ENCODE measurements at regions not wholly inside any gene's neighbourhood (a gene's known extent, or its start where the extent isn't known, plus 50 kb on each side); places are given as distances from the start of the nearest gene placed in this dataset.
A peak's percentile ranks its signal among the peaks of the same experiment; 100 is the strongest.

DNA sequence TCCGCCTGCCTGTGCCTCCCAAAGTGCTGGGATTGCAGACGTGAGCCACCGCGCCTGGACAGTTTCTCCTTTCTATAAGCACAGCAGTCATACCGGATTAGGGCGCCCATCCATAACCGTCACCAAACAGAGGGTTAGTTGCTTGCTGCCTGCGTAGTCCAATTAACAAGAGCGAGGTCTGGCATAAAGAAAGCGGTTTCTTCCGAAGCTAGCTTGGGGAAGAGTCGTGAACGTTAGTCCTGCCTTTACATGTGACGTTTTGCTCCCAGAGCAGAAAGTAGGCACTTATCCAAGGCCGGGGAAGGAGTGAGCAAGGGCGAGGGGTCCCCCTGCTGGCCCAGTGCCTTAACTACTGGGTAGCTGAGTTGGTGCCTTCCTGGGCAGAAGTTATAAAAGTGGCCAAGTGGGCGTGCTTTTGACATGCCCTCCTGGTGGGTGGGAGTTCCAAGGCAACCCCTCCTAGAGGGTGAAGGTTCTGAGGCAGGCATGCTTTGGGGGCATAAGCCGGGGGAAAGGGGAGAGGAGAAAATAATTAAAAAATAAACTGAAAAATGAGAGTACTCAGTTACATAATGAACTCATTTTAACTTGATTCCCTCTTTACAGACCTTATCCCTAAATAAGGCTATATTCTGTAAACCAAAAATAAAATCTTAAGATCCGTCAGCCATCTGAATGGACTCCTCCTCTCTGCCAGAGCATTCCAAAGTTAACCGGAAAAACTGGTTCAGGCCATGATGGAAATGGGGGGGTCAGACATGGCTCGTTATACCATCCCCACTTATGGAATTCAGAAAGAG is 88.0 kb downstream of the FAM217A start:
- Mint-ChIP-seq H3K4me1 (peaks cover 22% of the 10 kb centered on the region), H3K36me3 (ENCODE audit: low read depth) (no peaks in the 10 kb centered on the region), H3K4me3 (no peak overlapping the region), H3K27me3 (no peaks in the 10 kb centered on the region), H3K27ac (no peak overlapping the region), H3K9me3 (no peaks in the 10 kb centered on the region)
- ATAC-seq (replicated peaks) = peak; percentile 92

DNA sequence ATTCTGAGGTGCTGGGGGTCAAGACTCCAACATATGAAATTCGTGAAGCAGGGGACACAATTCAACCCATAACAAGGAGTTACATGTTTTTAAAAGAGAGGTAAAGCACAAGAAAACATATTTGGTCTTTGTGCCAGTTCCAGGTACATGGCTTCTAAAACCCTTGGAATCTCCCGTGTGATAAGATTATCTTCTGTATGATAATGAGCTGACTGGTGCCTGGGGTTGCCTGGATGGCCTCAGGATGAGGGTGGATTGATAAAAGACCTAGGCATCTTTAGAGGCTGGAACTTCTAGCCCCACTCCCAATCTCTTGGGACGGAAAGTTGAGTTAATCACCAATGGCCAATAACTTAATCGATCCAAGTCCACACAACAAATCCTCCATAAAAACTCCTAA is 87.0 kb downstream of the FAM217A start:
- Mint-ChIP-seq H3K36me3 (ENCODE audit: low read depth) (no peaks in the 10 kb centered on the region), H3K9me3 (no peaks in the 10 kb centered on the region), H3K27me3 (no peaks in the 10 kb centered on the region), H3K4me1 (peaks cover 20% of the 10 kb centered on the region), H3K4me3 (no peak overlapping the region), H3K27ac (no peak overlapping the region)
- ATAC-seq (replicated peaks) = no peak

DNA sequence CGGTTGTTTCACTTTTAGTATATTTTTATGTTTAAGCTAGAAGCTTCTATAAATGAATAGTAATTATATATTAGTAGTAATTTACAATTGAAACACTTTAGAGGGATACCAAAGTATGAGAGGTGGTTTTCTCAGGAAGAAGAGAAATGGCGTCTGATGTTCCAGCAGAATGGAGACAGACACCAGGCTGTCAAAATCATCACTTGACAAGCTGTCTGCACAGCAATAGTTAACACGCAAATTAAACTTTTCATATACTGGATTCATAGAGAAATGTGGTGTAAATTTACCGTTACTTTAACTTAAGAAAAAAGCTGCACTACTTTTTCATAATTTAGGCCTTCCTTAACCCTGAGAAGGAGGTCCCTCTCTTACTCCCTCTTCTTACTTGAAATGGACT is 82.6 kb downstream of the FAM217A start:
- ATAC-seq (replicated peaks) = no peak
- Mint-ChIP-seq H3K27ac (no peak overlapping the region), H3K36me3 (ENCODE audit: low read depth) (no peaks in the 10 kb centered on the region), H3K27me3 (no peaks in the 10 kb centered on the region), H3K4me1 (peaks cover 16% of the 10 kb centered on the region), H3K4me3 (no peak overlapping the region), H3K9me3 (no peaks in the 10 kb centered on the region)

DNA sequence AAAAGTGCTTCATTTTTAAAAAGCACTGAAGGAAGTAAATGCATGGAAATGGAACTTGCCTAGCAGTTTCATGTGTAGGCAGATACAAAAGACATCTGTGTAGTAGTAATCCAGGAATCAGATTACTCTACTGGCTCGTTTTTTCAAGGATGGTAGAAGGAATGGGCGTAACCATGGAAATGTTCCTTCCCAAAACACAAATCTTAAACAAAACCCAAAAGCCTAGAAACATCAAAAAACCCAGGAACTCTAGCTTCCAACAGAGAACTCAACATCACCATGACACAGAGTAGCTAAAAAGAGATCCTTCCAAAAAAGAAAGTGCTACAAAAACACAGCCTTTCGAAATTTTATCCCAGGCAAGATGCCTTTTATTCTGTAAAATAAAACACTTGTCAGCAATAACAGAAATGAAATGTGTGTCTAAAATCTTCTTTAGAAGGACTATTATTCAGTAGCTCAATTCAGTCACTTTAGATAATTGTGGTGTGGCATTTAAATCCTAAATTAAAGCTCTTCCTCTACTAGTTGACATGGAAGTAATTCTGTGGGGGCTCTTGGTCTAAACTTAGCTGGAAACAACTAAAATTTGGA is 81.7 kb downstream of the FAM217A start:
- no peaks in the 10 kb centered on the region for H3K9me3 Mint-ChIP-seq
- H3K27ac Mint-ChIP-seq = peak overlapping the region; percentile 66
- peaks cover 16% of the 10 kb centered on the region for H3K4me1 Mint-ChIP-seq
- ATAC-seq (replicated peaks) = no peak
- no peak overlapping the region for H3K4me3 Mint-ChIP-seq
- H3K27me3 Mint-ChIP-seq = no peaks in the 10 kb centered on the region
- H3K36me3 Mint-ChIP-seq (ENCODE audit: low read depth) = no peaks in the 10 kb centered on the region

DNA sequence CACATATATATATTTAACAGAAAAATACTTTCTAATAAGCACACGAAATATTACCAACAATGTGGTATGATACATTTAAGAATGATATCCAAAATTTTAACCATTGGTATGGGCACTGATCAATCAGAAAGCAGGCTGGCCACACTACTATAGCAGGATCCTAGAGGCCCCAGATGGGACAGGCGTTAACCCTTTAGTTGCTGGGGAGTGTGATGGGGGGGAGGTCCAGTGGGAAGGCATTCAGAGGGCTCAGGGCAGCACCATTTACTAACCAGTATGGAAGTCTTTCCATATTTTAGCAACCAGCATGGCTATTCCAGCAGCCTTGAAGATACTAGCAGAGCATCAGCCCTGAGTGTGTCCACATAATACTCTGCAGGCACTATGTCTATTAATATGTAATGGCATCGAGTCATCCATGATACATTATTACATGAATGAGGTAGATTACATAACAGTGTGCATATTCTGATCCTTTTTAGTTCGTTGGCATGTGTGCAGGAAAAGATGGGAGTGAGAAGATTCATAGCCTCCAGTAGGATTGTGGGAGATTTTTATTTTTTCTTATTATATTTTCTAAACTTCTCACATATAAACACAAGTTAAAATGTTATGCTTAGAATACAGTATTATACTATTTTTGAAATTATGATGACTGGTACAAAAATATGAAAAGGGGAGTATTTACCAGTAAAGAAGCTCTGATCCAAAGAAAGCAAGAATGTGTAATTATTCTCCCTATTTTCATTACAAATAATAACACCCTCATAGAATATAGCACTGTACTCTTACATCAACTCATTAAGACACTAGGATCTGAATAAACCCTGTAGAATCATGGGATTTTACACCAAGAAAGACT is 78.9 kb downstream of the FAM217A start:
- Mint-ChIP-seq H3K4me1 (peaks cover 22% of the 10 kb centered on the region), H3K27me3 (no peaks in the 10 kb centered on the region), H3K9me3 (no peaks in the 10 kb centered on the region), H3K4me3 (no peak overlapping the region), H3K36me3 (ENCODE audit: low read depth) (no peaks in the 10 kb centered on the region), H3K27ac (no peak overlapping the region)
- ATAC-seq (replicated peaks) = no peak

DNA sequence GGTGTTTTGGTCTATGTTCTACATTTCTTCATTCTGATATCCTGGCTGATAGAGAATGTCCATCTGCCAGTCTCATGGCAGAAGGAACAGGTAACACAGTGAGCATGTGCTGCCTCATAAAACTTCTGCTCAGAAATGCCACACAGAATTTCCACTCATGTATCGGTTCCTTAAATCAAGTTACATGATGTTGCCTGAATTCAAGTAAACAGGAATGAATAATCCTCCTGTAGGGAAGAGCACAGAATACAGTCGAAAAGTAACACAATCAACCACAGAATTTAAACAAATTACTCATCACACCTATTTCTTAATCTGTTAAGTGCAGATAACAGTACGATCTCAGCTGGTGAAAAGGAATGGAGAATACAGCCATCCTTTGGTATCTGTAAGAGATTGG is 74.7 kb downstream of the FAM217A start:
- Mint-ChIP-seq H3K27me3 (no peaks in the 10 kb centered on the region), H3K4me1 (peaks cover 10% of the 10 kb centered on the region), H3K36me3 (ENCODE audit: low read depth) (peaks cover 4% of the 10 kb centered on the region), H3K9me3 (no peaks in the 10 kb centered on the region), H3K27ac (no peak overlapping the region), H3K4me3 (peak overlapping the region; percentile 12)
- ATAC-seq (replicated peaks) = peak; percentile 78

DNA sequence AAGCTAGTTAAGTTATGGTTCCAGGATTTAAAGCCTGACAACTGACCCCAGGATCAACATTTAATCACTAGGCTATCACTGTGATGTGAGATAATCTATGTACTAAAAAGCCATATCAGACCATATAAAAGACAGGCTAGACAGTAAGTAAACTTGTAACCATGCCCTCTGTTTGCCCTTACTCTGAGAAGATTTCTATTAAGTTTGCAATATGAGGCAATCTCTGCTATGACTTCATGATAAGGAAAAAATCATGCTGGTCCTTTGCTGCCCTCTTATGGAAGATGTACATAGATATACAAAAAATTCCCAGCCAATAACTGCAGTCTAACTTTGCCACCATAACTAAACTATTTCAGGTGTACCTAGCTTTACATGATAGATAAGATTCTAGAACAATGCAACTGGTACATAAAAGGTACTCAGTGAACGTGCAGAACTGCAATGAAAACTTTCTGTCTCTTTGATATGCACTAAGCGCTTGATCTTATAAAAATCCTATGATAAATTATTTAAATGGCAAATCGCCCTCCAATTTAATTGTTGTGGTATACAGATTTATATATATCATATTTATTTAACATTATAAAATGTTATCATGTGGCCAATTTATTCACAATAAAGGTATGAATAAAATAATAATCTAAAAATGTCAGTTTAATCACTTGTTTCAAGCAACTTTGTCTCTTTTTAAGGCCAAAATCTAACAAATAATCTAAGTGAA is 70.5 kb downstream of the FAM217A start:
- ATAC-seq (replicated peaks) = peak; percentile 39
- Mint-ChIP-seq H3K4me3 (no peak overlapping the region), H3K4me1 (peaks cover 35% of the 10 kb centered on the region), H3K27me3 (no peaks in the 10 kb centered on the region), H3K27ac (no peak overlapping the region), H3K9me3 (no peaks in the 10 kb centered on the region), H3K36me3 (ENCODE audit: low read depth) (peaks cover 11% of the 10 kb centered on the region)

DNA sequence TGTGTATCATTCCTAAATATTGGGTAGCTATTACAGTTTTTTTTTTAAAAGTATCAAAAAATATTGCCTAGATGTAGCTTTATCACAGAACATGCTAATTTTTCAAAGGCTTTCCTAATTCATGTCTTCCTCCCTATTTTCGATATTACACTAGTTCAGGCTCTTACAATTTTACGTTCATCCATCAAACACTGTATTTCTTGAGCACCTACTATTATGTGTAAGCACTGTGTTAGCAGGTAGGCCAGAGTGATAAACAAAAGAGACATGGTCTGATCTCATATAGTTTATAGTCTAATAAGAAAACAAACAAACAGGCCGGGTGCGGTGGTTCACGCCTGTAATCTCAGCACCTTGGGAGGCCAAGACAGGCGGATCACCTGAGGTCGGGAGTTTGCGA is 69.5 kb downstream of the FAM217A start:
- Mint-ChIP-seq H3K4me3 (peak overlapping the region; percentile 77), H3K27ac (peak overlapping the region; percentile 58), H3K27me3 (no peaks in the 10 kb centered on the region), H3K9me3 (no peaks in the 10 kb centered on the region), H3K36me3 (ENCODE audit: low read depth) (peaks cover 19% of the 10 kb centered on the region), H3K4me1 (peaks cover 34% of the 10 kb centered on the region)
- ATAC-seq (replicated peaks) = no peak

DNA sequence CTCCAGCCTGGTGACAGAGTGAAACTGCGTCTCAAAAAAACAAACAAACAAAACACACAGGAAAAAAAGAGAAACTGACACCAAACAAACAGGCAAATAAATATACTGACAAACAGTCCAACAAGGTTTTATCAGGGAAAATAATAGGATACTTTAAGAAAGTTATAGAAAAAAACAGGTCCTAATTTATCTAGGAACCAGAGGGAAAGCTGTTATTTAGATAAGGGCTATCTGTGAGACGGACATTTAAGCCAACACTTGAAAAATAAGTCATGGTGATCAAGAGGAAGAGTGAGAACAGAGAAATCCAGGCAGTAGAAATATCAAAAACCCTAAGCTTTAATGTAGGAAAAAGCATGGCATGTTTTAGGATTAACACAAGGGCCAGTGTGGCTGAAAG is 68.9 kb downstream of the FAM217A start:
- ATAC-seq (replicated peaks) = no peak
- H3K4me3 Mint-ChIP-seq = peak overlapping the region; percentile 77
- H3K36me3 Mint-ChIP-seq (ENCODE audit: low read depth) = peaks cover 19% of the 10 kb centered on the region
- no peaks in the 10 kb centered on the region for H3K27me3 Mint-ChIP-seq
- H3K4me1 Mint-ChIP-seq = peaks cover 38% of the 10 kb centered on the region
- no peaks in the 10 kb centered on the region for H3K9me3 Mint-ChIP-seq
- peak overlapping the region; percentile 58 for H3K27ac Mint-ChIP-seq

DNA sequence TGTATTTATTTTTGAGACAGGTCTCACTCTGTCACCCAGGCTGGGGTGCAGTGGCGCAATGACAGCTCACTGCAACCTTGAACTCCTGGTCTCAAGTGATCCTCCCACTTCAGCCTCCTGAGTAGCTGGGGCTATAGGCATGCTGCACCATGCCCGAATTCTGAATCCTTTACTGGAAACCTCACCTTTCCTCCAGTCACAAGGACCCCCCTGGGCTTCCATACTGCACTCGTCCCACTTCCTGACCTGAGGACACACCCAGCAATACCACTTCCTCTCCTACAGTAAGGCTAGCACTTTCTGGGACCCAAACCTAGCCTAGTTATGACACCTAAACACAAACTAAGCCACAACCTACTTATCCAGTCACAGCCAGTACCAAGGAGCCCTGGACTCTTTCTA is 68.2 kb downstream of the FAM217A start:
- H3K4me3 Mint-ChIP-seq = peak overlapping the region; percentile 77
- H3K4me1 Mint-ChIP-seq = peaks cover 44% of the 10 kb centered on the region
- peak; percentile 93 for ATAC-seq (replicated peaks)
- H3K9me3 Mint-ChIP-seq = no peaks in the 10 kb centered on the region
- peak overlapping the region; percentile 85 for H3K27ac Mint-ChIP-seq
- H3K36me3 Mint-ChIP-seq (ENCODE audit: low read depth) = peaks cover 19% of the 10 kb centered on the region
- no peaks in the 10 kb centered on the region for H3K27me3 Mint-ChIP-seq

DNA sequence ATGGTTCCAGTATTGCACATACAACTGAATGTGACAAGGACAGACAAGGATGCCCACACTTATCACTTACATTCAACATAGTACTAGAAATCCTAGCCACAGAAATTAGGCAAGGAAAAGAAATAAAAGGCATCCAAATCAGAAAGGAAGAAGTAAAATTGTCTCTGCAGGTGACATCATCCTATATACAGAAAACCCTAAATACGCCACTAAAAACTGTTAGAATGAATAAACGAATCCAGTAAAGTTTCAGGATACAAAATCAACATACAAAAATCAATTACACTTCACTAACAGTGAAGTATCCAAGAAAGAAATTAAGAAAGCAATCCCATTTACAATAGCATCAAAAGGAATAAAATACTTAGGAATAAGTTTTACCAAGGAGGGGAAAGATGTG is 66.1 kb downstream of the FAM217A start:
- peak overlapping the region; percentile 47 for H3K27ac Mint-ChIP-seq

DNA sequence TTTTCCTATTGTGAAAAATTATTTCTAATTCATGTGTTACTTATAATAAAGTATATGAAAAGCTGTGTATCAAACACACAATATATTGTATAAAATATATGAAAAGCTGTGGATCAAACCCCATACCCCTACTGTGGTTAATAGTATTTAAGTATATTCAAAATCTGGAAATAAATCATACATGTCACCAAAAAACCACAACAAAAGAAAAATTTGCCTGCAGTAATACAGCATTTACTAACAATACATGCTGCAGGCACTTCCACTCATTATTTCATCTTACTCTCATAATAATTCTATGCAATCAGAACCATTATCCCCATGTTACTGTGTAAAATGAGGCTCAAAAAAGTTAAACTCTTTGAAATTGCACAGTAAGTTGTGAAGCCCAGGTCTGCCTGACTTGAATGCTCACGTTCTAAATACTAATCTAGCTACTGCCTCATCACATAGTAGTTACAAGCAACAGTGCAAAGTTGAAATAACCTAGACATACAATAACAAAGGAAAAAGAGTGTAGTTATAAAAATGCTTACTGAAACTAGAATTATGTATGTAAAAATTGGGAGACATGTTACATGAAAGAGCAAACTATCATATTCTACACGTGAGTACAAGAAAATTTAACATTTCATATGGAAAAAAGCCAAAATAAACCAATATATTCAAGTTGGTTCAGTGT is 61.7 kb downstream of the FAM217A start:
- no peaks in the 10 kb centered on the region for H3K27me3 Mint-ChIP-seq
- H3K4me3 Mint-ChIP-seq = peak overlapping the region; percentile 90
- peaks cover 43% of the 10 kb centered on the region for H3K4me1 Mint-ChIP-seq
- H3K9me3 Mint-ChIP-seq = no peaks in the 10 kb centered on the region
- peaks cover 40% of the 10 kb centered on the region for H3K36me3 Mint-ChIP-seq (ENCODE audit: low read depth)
- no peak for ATAC-seq (replicated peaks)
- peak overlapping the region; percentile 96 for H3K27ac Mint-ChIP-seq

More for the DNA sequence above, 66.1 kb downstream of the FAM217A start:
- Mint-ChIP-seq H3K4me1 (peaks cover 56% of the 10 kb centered on the region), H3K36me3 (ENCODE audit: low read depth) (peaks cover 16% of the 10 kb centered on the region), H3K4me3 (peak overlapping the region; percentile 77), H3K9me3 (no peaks in the 10 kb centered on the region), H3K27me3 (no peaks in the 10 kb centered on the region)
- no peak for ATAC-seq (replicated peaks)

DNA sequence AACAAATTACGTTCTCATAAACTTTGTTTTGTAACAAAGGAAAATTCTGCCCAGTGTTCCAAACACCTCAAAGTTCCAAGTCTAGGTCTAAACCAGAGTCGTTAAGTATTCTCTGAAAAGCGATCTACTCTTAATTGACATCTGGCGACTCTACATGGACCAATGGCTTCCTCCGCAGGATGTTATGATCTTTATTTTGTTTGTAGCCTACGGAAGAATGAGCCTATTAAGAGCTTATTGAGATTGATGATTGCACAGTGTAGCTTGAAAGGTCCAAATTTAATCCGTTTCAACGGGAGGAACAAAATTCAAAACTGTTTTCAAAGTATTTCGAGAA is 61.1 kb downstream of the FAM217A start:
- Mint-ChIP-seq H3K27me3 (no peaks in the 10 kb centered on the region), H3K4me1 (peaks cover 38% of the 10 kb centered on the region), H3K9me3 (no peaks in the 10 kb centered on the region), H3K27ac (peak overlapping the region; percentile 96), H3K36me3 (ENCODE audit: low read depth) (peaks cover 46% of the 10 kb centered on the region), H3K4me3 (peak overlapping the region; percentile 90)
- ATAC-seq (replicated peaks) = peak; percentile 12
